OCI-M2 (cell line): ENCODE measurements at regions not wholly inside any gene's neighbourhood (a gene's known extent, or its start where the extent isn't known, plus 50 kb on each side); places are given as distances from the start of the nearest gene placed in this dataset.
"Not testable (repeated sequence)": the region's sequence is repeated elsewhere in the genome, so short reads cannot be mapped to it uniquely, and the experiment has no call there.

ENCODE experiments used
- DNase-seq: peaks from one replicate; lab custom pipeline; 2025; ENCODE audit not compliant: unreplicated experiment; lab: John Stamatoyannopoulos, UW

DNA sequence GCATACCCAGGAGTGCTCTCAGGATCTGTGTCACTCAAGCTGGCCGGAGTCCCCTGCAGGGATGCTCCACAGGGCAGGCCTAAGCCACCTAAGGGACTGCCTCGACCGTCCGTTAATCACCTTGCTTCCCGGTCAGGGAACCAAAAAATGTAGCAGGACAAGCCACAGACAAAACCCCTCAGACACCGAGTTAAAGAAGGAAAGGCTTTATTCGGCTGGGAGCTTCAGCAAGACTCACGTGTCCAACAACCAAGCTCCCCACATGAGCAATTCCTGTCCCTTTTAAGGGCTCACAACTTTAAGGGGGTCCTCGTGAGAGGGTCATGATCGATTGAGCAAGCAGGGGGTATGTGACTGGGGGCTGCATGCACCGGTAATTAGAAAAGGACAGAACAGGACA is 72.1 kb upstream of the GMDS start:
- not testable (repeated sequence) for DNase-seq

DNA sequence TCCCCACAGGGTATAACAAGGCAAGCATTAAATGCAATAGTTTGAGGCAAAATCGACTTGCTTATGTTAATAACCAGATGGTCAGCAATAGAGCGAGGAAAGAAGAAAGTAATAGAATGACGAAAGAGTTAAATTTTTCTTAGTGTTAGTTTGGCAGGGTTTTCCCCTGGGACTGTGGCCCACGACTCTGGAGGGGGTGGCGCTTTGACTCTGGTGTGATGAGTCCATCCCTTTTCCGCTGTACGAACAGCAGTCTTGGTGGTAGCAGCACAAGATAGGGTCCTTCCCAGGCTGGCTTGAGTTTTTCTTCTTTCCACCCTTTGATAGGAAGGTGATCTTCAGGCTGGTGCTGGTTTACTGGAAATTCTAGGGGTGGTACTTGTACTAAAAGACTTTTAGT is 69.2 kb upstream of the GMDS start:
- no peak for DNase-seq

DNA sequence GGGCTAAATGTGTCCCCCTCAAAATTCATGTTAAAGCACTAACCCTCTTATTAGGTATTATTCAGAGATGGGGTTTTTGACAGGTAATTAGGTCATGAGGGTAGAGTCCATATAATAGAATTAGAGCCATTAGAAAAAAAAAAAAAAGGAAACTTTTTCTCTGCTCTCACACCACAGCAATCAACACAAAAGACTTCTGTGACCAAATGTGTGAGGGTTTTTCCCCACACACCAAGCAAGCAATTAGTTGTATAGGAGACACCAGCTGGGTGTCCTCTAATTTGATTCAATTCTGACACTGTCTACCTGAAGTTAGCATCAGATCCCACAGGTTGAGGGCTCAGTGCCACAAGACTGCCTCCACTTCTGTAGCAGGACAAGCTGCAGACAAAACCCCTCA is 64.6 kb upstream of the GMDS start:
- DNase-seq = no peak

DNA sequence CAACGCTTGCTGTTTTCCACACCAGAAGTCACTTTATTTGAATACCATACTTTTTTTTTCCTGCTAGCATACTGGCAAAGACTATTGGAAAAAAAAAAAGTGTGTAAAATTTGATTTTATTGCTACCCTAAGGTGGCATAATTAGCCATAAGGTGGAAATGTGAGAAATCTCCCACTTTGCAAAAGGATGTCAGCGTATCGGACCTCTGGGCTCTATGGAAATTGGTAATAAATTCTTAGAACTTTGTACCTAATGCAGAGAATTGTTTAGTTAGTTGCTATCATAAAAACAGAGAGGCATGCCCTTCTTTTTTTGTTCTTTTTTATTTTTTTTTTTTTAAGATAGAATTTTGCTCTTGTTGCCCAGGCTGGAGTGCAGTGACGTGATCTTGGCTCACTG is 63.7 kb upstream of the GMDS start:
- no peak for DNase-seq

DNA sequence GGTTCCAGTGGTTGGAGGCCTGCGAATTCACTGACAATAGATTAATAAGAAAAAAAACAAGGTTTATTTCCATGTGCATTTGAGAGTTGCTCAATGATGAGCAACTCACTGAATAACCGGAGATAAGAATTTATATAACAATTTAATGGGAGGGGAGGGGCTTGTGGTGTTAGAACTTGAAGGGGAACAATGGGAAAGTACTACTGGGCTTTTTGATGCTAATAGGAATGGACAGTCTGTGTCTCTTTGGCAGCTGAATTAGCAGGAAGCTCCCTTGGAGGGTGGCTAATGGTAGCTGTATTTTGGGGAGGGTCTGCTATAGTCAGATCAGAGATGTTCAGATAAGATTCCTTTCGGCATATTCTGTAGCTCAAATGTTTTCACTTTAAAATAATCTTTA is 62.4 kb upstream of the GMDS start:
- DNase-seq = no peak

DNA sequence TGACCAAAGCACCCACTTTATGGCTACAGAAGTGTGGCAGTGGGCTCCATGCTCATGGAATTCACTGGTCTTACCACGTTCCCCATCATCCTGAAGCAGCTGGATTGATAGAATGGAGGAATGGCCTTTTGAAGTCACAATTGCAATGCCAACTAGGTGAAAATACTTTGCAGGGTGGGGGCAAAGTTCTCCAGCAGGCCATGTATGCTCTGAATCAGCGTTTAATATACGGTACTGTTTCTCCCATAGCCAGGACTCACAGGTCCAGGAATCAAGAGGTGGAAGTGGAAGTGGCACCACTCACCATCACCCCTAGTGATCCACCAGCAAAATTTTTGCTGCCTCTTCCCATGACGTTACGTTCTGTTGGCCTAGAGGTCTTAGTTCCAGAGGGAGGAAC is 60.5 kb upstream of the GMDS start:
- no peak for DNase-seq

DNA sequence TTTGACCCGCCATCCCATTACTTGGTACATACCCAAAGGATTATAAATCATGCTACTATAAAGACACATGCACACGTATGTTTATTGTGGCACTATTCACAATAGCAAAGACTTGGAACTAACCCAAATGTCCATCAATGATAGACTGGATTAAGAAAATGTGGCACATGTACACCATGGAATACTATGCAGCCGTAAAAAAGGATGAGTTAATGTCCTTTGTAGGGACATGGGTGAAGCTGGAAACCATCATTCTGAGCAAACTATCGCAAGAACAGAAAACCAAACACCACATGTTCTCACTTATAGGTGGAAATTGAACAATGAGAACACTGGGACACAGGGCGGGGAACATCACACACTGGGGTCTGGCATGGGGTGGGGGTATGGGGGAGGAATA is 57.1 kb upstream of the GMDS start:
- not testable (repeated sequence) for DNase-seq

DNA sequence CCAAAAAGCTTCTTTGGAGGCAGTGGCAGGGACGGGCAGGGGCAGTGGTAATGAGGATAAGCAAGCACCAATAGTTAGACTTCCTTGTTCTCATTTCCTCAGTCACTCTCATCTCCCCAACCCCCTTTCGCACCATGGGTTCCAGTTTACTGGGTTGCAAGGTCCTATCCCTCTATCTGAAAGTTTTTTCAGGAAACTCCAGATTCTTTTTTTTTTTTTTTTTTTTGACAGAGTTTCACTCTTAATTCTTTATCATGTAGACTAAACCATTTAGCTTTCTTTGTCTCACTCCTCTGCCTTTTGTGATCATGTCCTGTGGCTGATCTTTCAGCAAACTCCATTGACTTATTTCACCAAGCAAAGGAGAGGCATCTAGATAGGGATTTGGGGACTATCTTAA is 51.4 kb upstream of the GMDS start:
- no peak for DNase-seq
